Endothelial cell of umbilical vein (primary cell): ENCODE measurements at regions not wholly inside any gene's neighbourhood (a gene's known extent, or its start where the extent isn't known, plus 50 kb on each side); places are given as distances from the start of the nearest gene placed in this dataset.

Experiments used
- BruUV-seq: library from RNA; stranded (reverse); fragments of 400-500 nt; replicated peaks from 2 replicates; lab custom pipeline; 2021; lab: Mats Ljungman, UMichigan
- CTCF ChIA-PET: fragments of 300-600, 350-600 bp; sonication (Branson Sonifier 250); formaldehyde crosslinking; loops from one replicate; lab custom pipeline; 2021; ENCODE audit warnings: antibody characterized with exemption, inconsistent platforms; lab: Charles Lee
- POLR2A ChIA-PET: fragments of 300-600, 350-600 bp; sonication (Branson Sonifier 250); formaldehyde crosslinking; loops from one replicate; lab custom pipeline; 2021; ENCODE audit warnings: antibody characterized with exemption, inconsistent platforms; lab: Charles Lee
- DNase-seq: peaks from one replicate; pipeline ENCODE4 v3.0.0-alpha.2; 2011; ENCODE audit warnings: low read depth, low spot score
- FAIRE-seq: peaks from 2 replicates; lab custom pipeline; 2011; peaks lifted over from hg19 to GRCh38; lab: Jason Lieb, UNC
- H2AFZ ChIP-seq: 2 replicates; pipeline ENCODE4 v1.6.0; 2012; ENCODE audit warnings: low read depth, low read length, control low read depth, inconsistent platforms
- H3K27ac ChIP-seq: 2 replicates; pipeline ENCODE4 v1.5.1; 2011; ENCODE audit warnings: low read depth, mild to moderate bottlenecking, control low read depth, low read length, moderate library complexity; ENCODE audit not compliant: insufficient read depth
- H3K27me3 ChIP-seq, 2 experiments: 2 replicates each; pipeline versions ENCODE4 v1.6.0 to v1.6.1; 2011; ENCODE audit warnings: low read length in 2 of 2, mixed read lengths in 1 of 2; ENCODE audit not compliant: control insufficient read depth in 2 of 2, insufficient read depth in 2 of 2
- H3K36me3 ChIP-seq, 2 experiments: 2 replicates in 1 of 2; 3 replicates in 1 of 2; pipeline ENCODE4 v1.5.1; 2011; ENCODE audit warnings: low read length in 2 of 2, mild to moderate bottlenecking in 1 of 2, moderate library complexity in 1 of 2; ENCODE audit not compliant: control insufficient read depth in 2 of 2, insufficient read depth in 2 of 2; ENCODE audit errors: extremely low read depth in 1 of 2
- H3K4me1 ChIP-seq: 3 replicates; pipeline ENCODE4 v1.5.1; 2011; ENCODE audit warnings: mild to moderate bottlenecking, low read length; ENCODE audit not compliant: control insufficient read depth, insufficient read depth; ENCODE audit errors: extremely low read depth
- H3K4me2 ChIP-seq: 2 replicates; pipeline ENCODE4 v1.6.1; 2011; ENCODE audit warnings: low read length, control low read depth, mixed read lengths; ENCODE audit not compliant: insufficient read depth
- H3K4me3 ChIP-seq, 3 experiments: fragments of 200-600 bp in 1 of 3; sonication (generic), shearing (Covaris generic) in 1 of 3; replicated peaks in 1 of 3; 2 replicates each; pipeline ENCODE4 v1.5.1; 2011 to 2016; ENCODE audit warnings: control low read depth in 3 of 3, low read length in 3 of 3, mild to moderate bottlenecking in 2 of 3, inconsistent platforms in 1 of 3, low read depth in 1 of 3, moderate library complexity in 1 of 3; ENCODE audit not compliant: insufficient read depth in 1 of 3
- H3K79me2 ChIP-seq: 2 replicates; pipeline ENCODE4 v1.6.0; 2012; ENCODE audit warnings: low read length, inconsistent platforms; ENCODE audit not compliant: control insufficient read depth, insufficient read depth
- H3K9ac ChIP-seq: replicated peaks from 2 replicates; pipeline ENCODE3; 2011; ENCODE audit warnings: low read length, control low read depth; ENCODE audit not compliant: insufficient read depth; ENCODE audit errors: extremely low read depth
- H3K9me1 ChIP-seq: replicated peaks from 3 replicates; pipeline ENCODE4 v1.6.0; 2011; ENCODE audit warnings: mild to moderate bottlenecking, low read length; ENCODE audit not compliant: control insufficient read depth, insufficient read depth; ENCODE audit errors: extremely low read depth
- H3K9me3 ChIP-seq: replicated peaks from 2 replicates; pipeline ENCODE4 v1.5.1; 2012; ENCODE audit warnings: low read length, inconsistent platforms; ENCODE audit not compliant: control insufficient read depth, insufficient read depth
- H4K20me1 ChIP-seq: replicated peaks from 2 replicates; pipeline ENCODE3; 2011; ENCODE audit warnings: mild to moderate bottlenecking, low read length; ENCODE audit not compliant: control insufficient read depth, insufficient read depth; ENCODE audit errors: extremely low read depth
- EZH2 ChIP-seq: IDR thresholded peaks from 2 replicates; pipeline ENCODE4 v1.6.1; 2012; ENCODE audit warnings: borderline replicate concordance, low read depth, mild to moderate bottlenecking, moderate library complexity, low read length, inconsistent platforms; ENCODE audit not compliant: severe bottlenecking
- FOS ChIP-seq: IDR thresholded peaks from 2 replicates; pipeline ENCODE4 v1.6.1; 2011; ENCODE audit warnings: mild to moderate bottlenecking, low read length, moderate library complexity, borderline replicate concordance; ENCODE audit not compliant: insufficient read depth
- GATA2 ChIP-seq: IDR thresholded peaks from 2 replicates; pipeline ENCODE4 v1.7.0; 2011; ENCODE audit warnings: low read depth, mild to moderate bottlenecking, moderate library complexity, mixed read lengths, low read length; ENCODE audit not compliant: insufficient read length, insufficient read depth
- JUN ChIP-seq: IDR thresholded peaks from 2 replicates; pipeline ENCODE4 v1.6.1; 2011; ENCODE audit warnings: borderline replicate concordance, low read depth; ENCODE audit not compliant: insufficient read length, insufficient read depth
- MYC ChIP-seq: IDR thresholded peaks from one replicate; pipeline ENCODE4 v1.6.1; 2011; ENCODE audit warnings: mild to moderate bottlenecking, low read depth, low read length
- POLR2A ChIP-seq: IDR thresholded peaks from 2 replicates; pipeline ENCODE4 v1.6.1; 2012; ENCODE audit warnings: low read depth, mild to moderate bottlenecking, control low read depth, low read length
- POLR2AphosphoS5 ChIP-seq: IDR thresholded peaks from 2 replicates; pipeline ENCODE4 v1.6.1; 2012; ENCODE audit warnings: low read depth, mild to moderate bottlenecking, control low read depth, low read length, moderate library complexity; ENCODE audit not compliant: insufficient read depth
- dilution Hi-C: fragments of 300-500 bp; cut with MboI; formaldehyde crosslinking; loops from one replicate; pipeline ENCODE4 v1.15.0; 2019; ENCODE audit warnings: low sequenced_read_pairs; ENCODE audit not compliant: extremely low pct_ligation_motif_present
- intact Hi-C: fragments of 100-400 bp; cut with micrococcal nuclease; formaldehyde crosslinking; loops from one replicate; pipeline ENCODE4 v1.10.0; 2022
- TF ChIP-seq, protein P1 (sequence below), 2 donors: IDR thresholded peaks; 1 replicate in 1 of 2; 2 replicates in 1 of 2; pipeline ENCODE4 v1.5.1; 2011; ENCODE audit warnings: low read length in 2 of 2, mild to moderate bottlenecking in 2 of 2, moderate library complexity in 2 of 2, control low read depth in 1 of 2, inconsistent platforms in 1 of 2, low read depth in 1 of 2; ENCODE audit not compliant: insufficient read depth in 1 of 2; ENCODE audit errors: extremely low read depth in 1 of 2
- TF ChIP-seq, protein P2 (sequence below): IDR thresholded peaks from 2 replicates; pipeline ENCODE4 v1.6.1; 2011; ENCODE audit not compliant: insufficient read depth, insufficient read length

DNA sequence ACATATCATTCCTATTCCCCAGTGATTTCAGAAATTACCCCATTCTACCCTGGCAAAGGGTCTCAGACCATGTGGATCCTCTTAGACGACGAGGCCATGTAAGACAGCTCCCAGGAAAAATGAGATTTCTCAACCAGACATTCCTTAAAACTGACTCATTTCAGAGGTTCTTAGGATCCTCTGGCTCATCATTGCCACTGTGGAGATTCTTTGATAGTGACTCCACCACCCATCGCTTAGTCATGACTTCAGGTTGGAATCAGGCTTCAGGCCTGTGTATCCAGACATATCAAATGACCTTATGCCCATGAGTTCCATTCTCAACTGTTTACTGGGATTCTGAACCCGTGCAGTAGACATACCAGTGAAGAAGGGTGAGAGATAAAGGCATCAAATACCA lies 245.6 kb upstream of the TCF4 start:
- FAIRE-seq = peak; percentile 24
- POLR2A ChIA-PET = no interaction called here
- BruUV-seq = no TSS peak
- Histone ChIP-seq H3K4me3 (no peak overlapping the region), H3K9me3 (no peaks in the 10 kb centered on the region), H3K27ac (no peak overlapping the region), H3K27me3 (no peaks in the 10 kb centered on the region), H3K4me1 (peaks cover 12% of the 10 kb centered on the region), H3K36me3 (no peaks in the 10 kb centered on the region), H3K9me1 (no peaks in the 10 kb centered on the region), H2AFZ (no peak overlapping the region), H3K9ac (no peak overlapping the region), H4K20me1 (no peaks in the 10 kb centered on the region), H3K79me2 (no peaks in the 10 kb centered on the region), H3K4me2 (no peak overlapping the region)
- TF ChIP-seq, protein P1, sequence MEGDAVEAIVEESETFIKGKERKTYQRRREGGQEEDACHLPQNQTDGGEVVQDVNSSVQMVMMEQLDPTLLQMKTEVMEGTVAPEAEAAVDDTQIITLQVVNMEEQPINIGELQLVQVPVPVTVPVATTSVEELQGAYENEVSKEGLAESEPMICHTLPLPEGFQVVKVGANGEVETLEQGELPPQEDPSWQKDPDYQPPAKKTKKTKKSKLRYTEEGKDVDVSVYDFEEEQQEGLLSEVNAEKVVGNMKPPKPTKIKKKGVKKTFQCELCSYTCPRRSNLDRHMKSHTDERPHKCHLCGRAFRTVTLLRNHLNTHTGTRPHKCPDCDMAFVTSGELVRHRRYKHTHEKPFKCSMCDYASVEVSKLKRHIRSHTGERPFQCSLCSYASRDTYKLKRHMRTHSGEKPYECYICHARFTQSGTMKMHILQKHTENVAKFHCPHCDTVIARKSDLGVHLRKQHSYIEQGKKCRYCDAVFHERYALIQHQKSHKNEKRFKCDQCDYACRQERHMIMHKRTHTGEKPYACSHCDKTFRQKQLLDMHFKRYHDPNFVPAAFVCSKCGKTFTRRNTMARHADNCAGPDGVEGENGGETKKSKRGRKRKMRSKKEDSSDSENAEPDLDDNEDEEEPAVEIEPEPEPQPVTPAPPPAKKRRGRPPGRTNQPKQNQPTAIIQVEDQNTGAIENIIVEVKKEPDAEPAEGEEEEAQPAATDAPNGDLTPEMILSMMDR (IDR thresholded peaks at IDR 0.05; ENCODE audit: extremely low read depth in 1 of 2, insufficient read depth in 1 of 2, low read depth in 1 of 2, low read length in 2 of 2) = no peak
- TF ChIP-seq FOS (peak; percentile 25), MYC (no peak), POLR2A (no peak), JUN (peak; percentile 18)
- DNase-seq = no peak
- dilution Hi-C loops (no loop called here), intact Hi-C loops (no loop called here)
- CTCF ChIA-PET = no interaction called here

DNA sequence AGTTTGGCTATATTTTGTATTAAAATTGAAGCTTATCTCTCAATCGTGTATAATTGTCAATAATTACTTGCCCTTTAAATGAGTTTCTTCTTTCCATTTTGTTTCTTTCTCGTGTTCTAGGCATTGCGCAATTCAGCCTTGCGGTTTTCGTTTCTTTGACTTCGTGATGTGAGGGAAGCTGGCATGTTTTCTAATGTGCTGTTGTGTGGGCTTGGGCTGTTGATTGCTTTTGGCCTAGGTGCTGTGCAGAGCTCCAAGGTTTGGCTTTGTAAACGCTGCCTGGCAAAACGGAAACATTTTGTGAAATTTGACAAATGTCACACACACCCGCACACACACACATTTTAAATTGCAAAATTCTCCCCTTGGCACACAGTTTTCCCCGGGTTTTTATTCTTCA lies 242.6 kb upstream of the TCF4 start:
- H3K27ac ChIP-seq = no peak overlapping the region
- POLR2A ChIA-PET = no interaction called here
- H3K9me1 ChIP-seq = no peaks in the 10 kb centered on the region
- H4K20me1 ChIP-seq = no peaks in the 10 kb centered on the region
- H3K9me3 ChIP-seq = no peaks in the 10 kb centered on the region
- H3K9ac ChIP-seq = no peak overlapping the region
- intact Hi-C loops = no loop called here
- no peak overlapping the region for H3K4me3 ChIP-seq
- no peaks in the 10 kb centered on the region for H3K79me2 ChIP-seq
- no peaks in the 10 kb centered on the region for H3K27me3 ChIP-seq
- no TSS peak for BruUV-seq
- CTCF ChIA-PET = interaction anchor here (1.5 kb wide), 1 partner anchor 11 kb away, joined by 6 read pairs; no protein-coding TSS in a partner anchor
- no peak for FAIRE-seq
- no peak for DNase-seq
- dilution Hi-C loops = no loop called here
- H3K4me1 ChIP-seq = peaks cover 13% of the 10 kb centered on the region
- no peak overlapping the region for H3K4me2 ChIP-seq
- H3K36me3 ChIP-seq = no peaks in the 10 kb centered on the region
- H2AFZ ChIP-seq = no peak overlapping the region
- TF ChIP-seq POLR2AphosphoS5 (no peak), POLR2A (no peak), EZH2 (no peak), JUN (no peak), MYC (no peak), GATA2 (no peak), FOS (no peak)
- TF ChIP-seq, protein P2, sequence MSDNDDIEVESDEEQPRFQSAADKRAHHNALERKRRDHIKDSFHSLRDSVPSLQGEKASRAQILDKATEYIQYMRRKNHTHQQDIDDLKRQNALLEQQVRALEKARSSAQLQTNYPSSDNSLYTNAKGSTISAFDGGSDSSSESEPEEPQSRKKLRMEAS = no peak
- TF ChIP-seq, protein P1 (IDR thresholded peaks at IDR 0.05; ENCODE audit: extremely low read depth in 1 of 2, insufficient read depth in 1 of 2, low read depth in 1 of 2, low read length in 2 of 2) = no peak
